Naive thymus-derived CD4-positive, alpha-beta T cell (primary cell): ENCODE measurements at regions not wholly inside any gene's neighbourhood (a gene's known extent, or its start where the extent isn't known, plus 50 kb on each side); places are given as distances from the start of the nearest gene placed in this dataset.

Source experiments
- ATAC-seq: fragments of 150-1000 bp; cut with Tn5 transposase; 2 replicates; pipeline ENCODE4 v1.10.0; 2021; ENCODE audit warnings: mild to moderate bottlenecking, moderate library complexity
- CTCF ChIA-PET: fragments of 350-600 bp; sonication (Branson Sonifier 250); formaldehyde crosslinking; loops from one replicate; lab custom pipeline; 2021; ENCODE audit warnings: antibody characterized with exemption; lab: Charles Lee
- POLR2A ChIA-PET: fragments of 350-600 bp; sonication (Branson Sonifier 250); formaldehyde crosslinking; loops from one replicate; lab custom pipeline; 2021; ENCODE audit warnings: antibody characterized with exemption, inconsistent platforms; lab: Charles Lee
- DNase-seq, 9 donors: peaks; one replicate each; pipeline versions ENCODE4 v3.0.0 to v3.0.0-alpha.2; 2020 to 2022; ENCODE audit warnings: mixed read lengths in 1 of 9
- H3K27ac ChIP-seq: one replicate; pipeline ENCODE4 v1.7.0; 2013; ENCODE audit warnings: mild to moderate bottlenecking, low read depth, low read length, moderate library complexity
- H3K27me3 ChIP-seq, 2 donors: one replicate each; pipeline ENCODE4 v1.7.0; 2013; ENCODE audit warnings: low read length in 2 of 2, mild to moderate bottlenecking in 2 of 2, moderate library complexity in 2 of 2; ENCODE audit not compliant: control insufficient read depth in 2 of 2, insufficient read depth in 2 of 2
- H3K36me3 ChIP-seq, 3 experiments: 1 replicate in 2 of 3; 2 replicates in 1 of 3; pipeline ENCODE4 v1.7.0; 2013; ENCODE audit warnings: low read length in 3 of 3, mild to moderate bottlenecking in 3 of 3, moderate library complexity in 1 of 3; ENCODE audit not compliant: insufficient read depth in 3 of 3, control insufficient read depth in 2 of 3
- H3K4me1 ChIP-seq, 2 donors: one replicate each; pipeline ENCODE4 v1.7.0; 2013; ENCODE audit warnings: low read length in 2 of 2, mild to moderate bottlenecking in 2 of 2, moderate library complexity in 1 of 2; ENCODE audit not compliant: control insufficient read depth in 2 of 2, insufficient read depth in 2 of 2
- H3K4me3 ChIP-seq: 2 replicates; pipeline ENCODE4 v1.7.0; 2013; ENCODE audit warnings: mild to moderate bottlenecking, low read length
- H3K9me3 ChIP-seq, 3 experiments: 1 replicate in 2 of 3; 2 replicates in 1 of 3; pipeline ENCODE4 v1.7.0; 2013; ENCODE audit warnings: low read length in 3 of 3; ENCODE audit not compliant: control insufficient read depth in 2 of 3
- H3K27ac Mint-ChIP-seq, 9 donors: one replicate each; pipeline ENCODE4 v1.8.0; 2020 to 2022; ENCODE audit warnings: mixed read lengths in 9 of 9, mild to moderate bottlenecking in 8 of 9, moderate library complexity in 5 of 9, inconsistent platforms in 2 of 9
- H3K27me3 Mint-ChIP-seq, 5 donors: one replicate each; pipeline ENCODE4 v1.8.0; 2021 to 2022; ENCODE audit warnings: mixed read lengths in 5 of 5, mild to moderate bottlenecking in 1 of 5
- H3K36me3 Mint-ChIP-seq, 5 donors: one replicate each; pipeline ENCODE4 v1.8.0; 2020 to 2022; ENCODE audit warnings: mixed read lengths in 5 of 5, mild to moderate bottlenecking in 3 of 5, inconsistent platforms in 1 of 5
- H3K4me1 Mint-ChIP-seq, 7 donors: one replicate each; pipeline ENCODE4 v1.8.0; 2020 to 2022; ENCODE audit warnings: mixed read lengths in 7 of 7, mild to moderate bottlenecking in 3 of 7, inconsistent platforms in 1 of 7
- H3K4me3 Mint-ChIP-seq, 10 donors: one replicate each; pipeline ENCODE4 v1.8.0; 2020 to 2022; ENCODE audit warnings: mild to moderate bottlenecking in 10 of 10, mixed read lengths in 10 of 10, moderate library complexity in 6 of 10, inconsistent platforms in 2 of 10
- H3K9me3 Mint-ChIP-seq, 11 donors: one replicate each; pipeline ENCODE4 v1.8.0; 2020 to 2022; ENCODE audit warnings: mixed read lengths in 11 of 11, mild to moderate bottlenecking in 4 of 11, inconsistent platforms in 1 of 11, moderate library complexity in 1 of 11
- intact Hi-C, 2 donors: fragments of 100-400 bp; cut with micrococcal nuclease; formaldehyde crosslinking; loops; one replicate each; pipeline ENCODE4 v1.15.1; 2023

GRCh38 chr4:115171220-115171619 is 57.8 kb upstream of the NDST4 start:
- ChIA-PET CTCF (no interaction called here), POLR2A (no interaction called here)
- no peak overlapping the region for H3K27ac ChIP-seq
- no peaks in the 10 kb centered on the region for H3K4me1 ChIP-seq
- Mint-ChIP-seq H3K9me3 (peaks cover 0 to 18% (median 4%) of the 10 kb centered on the region in 11 donors), H3K4me3 (no peak overlapping the region), H3K4me1 (no peaks in the 10 kb centered on the region), H3K27me3 (no peaks in the 10 kb centered on the region), H3K36me3 (no peaks in the 10 kb centered on the region), H3K27ac (no peak overlapping the region)
- no peak for ATAC-seq
- no peaks in the 10 kb centered on the region for H3K27me3 ChIP-seq
- H3K36me3 ChIP-seq: no peaks in the 10 kb centered on the region
- H3K4me3 ChIP-seq: no peak overlapping the region
- intact Hi-C loops: no loop called here
- peaks cover 0 to 4% (median 0%) of the 10 kb centered on the region in 3 experiments for H3K9me3 ChIP-seq
- DNase-seq: no peak

DNA sequence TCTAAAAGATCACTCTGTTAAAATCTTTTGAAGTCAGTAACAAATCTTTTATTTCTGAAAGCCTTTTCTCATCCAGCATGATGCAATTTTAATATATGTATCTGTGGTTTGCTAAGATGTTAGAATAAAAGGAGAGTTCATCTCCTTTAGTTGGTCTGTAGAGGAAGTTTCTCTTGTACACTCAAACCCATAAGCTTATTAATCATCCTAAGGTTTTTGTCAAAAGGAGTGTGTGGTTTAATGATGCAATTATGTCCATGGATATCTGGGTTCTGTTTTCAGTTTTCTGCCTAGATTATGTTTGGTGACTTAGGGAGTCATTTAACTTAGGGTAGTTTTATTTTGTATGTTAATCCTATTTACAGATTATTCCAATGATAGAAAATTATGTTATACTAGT is 52.1 kb upstream of the NDST4 start:
- Histone ChIP-seq H3K36me3 (no peaks in the 10 kb centered on the region), H3K27me3 (no peaks in the 10 kb centered on the region), H3K4me1 (no peaks in the 10 kb centered on the region), H3K27ac (no peak overlapping the region), H3K4me3 (no peak overlapping the region), H3K9me3 (peaks cover 0 to 4% (median 0%) of the 10 kb centered on the region in 3 experiments)
- no peak overlapping the region for H3K4me3 Mint-ChIP-seq
- POLR2A ChIA-PET: no interaction called here
- ATAC-seq (no peak), DNase-seq (no peak)
- no peaks in the 10 kb centered on the region for H3K36me3 Mint-ChIP-seq
- CTCF ChIA-PET: no interaction called here
- no peaks in the 10 kb centered on the region for H3K27me3 Mint-ChIP-seq
- no peak overlapping the region for H3K27ac Mint-ChIP-seq
- H3K4me1 Mint-ChIP-seq: no peaks in the 10 kb centered on the region
- H3K9me3 Mint-ChIP-seq: peaks cover 0 to 18% (median 1%) of the 10 kb centered on the region in 11 donors
- intact Hi-C loops: no loop called here
